Common myeloid progenitor, CD34-positive (primary cell): ENCODE measurements at regions not wholly inside any gene's neighbourhood (a gene's known extent, or its start where the extent isn't known, plus 50 kb on each side); places are given as distances from the start of the nearest gene placed in this dataset.

Source experiments
- CTCF ChIA-PET: fragments of 350-600 bp; sonication (Branson Sonifier 250); formaldehyde crosslinking; loops from one replicate; lab custom pipeline; 2021; ENCODE audit warnings: antibody characterized with exemption; lab: Charles Lee
- POLR2A ChIA-PET: fragments of 350-600 bp; sonication (Branson Sonifier 250); formaldehyde crosslinking; loops from one replicate; lab custom pipeline; 2021; ENCODE audit warnings: antibody characterized with exemption; lab: Charles Lee
- DNase-seq, 3 donors: peaks; one replicate each; pipeline versions ENCODE4 v3.0.0 to v3.0.0-alpha.2; 2013
- H3K27ac ChIP-seq, 2 experiments: 1 replicate in 1 of 2; 2 replicates in 1 of 2; pipeline ENCODE4 v1.7.0; 2013; ENCODE audit warnings: inconsistent platforms in 2 of 2, low read length in 2 of 2, mild to moderate bottlenecking in 2 of 2, low read depth in 1 of 2, moderate library complexity in 1 of 2; ENCODE audit not compliant: severe bottlenecking in 2 of 2, insufficient read depth in 1 of 2, poor library complexity in 1 of 2
- H3K27me3 ChIP-seq, 5 experiments: replicated peaks in 2 of 5; 1 replicate in 3 of 5; 2 replicates in 2 of 5; pipeline versions ENCODE4 v1.6.1 to v1.7.0; 2013; ENCODE audit warnings: low read length in 4 of 5, mild to moderate bottlenecking in 2 of 5, moderate library complexity in 2 of 5, inconsistent platforms in 1 of 5; ENCODE audit not compliant: insufficient read depth in 5 of 5, control insufficient read depth in 4 of 5
- H3K36me3 ChIP-seq, 4 experiments: 1 replicate in 2 of 4; 2 replicates in 2 of 4; pipeline versions ENCODE4 v1.6.1 to v1.7.0; 2013; ENCODE audit warnings: low read length in 3 of 4, control low read depth in 1 of 4, mild to moderate bottlenecking in 1 of 4; ENCODE audit not compliant: control insufficient read depth in 4 of 4, insufficient read depth in 4 of 4
- H3K4me1 ChIP-seq, 4 experiments: 1 replicate in 3 of 4; 2 replicates in 1 of 4; pipeline versions ENCODE4 v1.6.1 to v1.7.1; 2013; ENCODE audit warnings: low read length in 3 of 4, mild to moderate bottlenecking in 3 of 4, control low read depth in 1 of 4, inconsistent platforms in 1 of 4, moderate library complexity in 1 of 4; ENCODE audit not compliant: control insufficient read depth in 4 of 4, insufficient read depth in 4 of 4; ENCODE audit errors: control extremely low read depth in 1 of 4
- H3K4me3 ChIP-seq, 7 experiments: 1 replicate in 4 of 7; 2 replicates in 3 of 7; pipeline versions ENCODE4 v1.5.1 to v1.7.0; 2013; ENCODE audit warnings: mild to moderate bottlenecking in 7 of 7, low read length in 6 of 7, moderate library complexity in 6 of 7, inconsistent platforms in 2 of 7, low read depth in 2 of 7, control low read depth in 1 of 7; ENCODE audit not compliant: insufficient read depth in 4 of 7, control insufficient read depth in 1 of 7; ENCODE audit errors: extremely low read depth in 1 of 7
- H3K9me3 ChIP-seq, 5 experiments: 1 replicate in 4 of 5; 2 replicates in 1 of 5; pipeline versions ENCODE4 v1.6.1 to v1.7.1; 2013; ENCODE audit warnings: low read length in 4 of 5, mild to moderate bottlenecking in 2 of 5, inconsistent platforms in 1 of 5, low read depth in 1 of 5, moderate library complexity in 1 of 5; ENCODE audit not compliant: control insufficient read depth in 4 of 5, insufficient read depth in 2 of 5; ENCODE audit errors: control extremely low read depth in 1 of 5
- WGBS: methylation state at CpG from one replicate; pipeline ENCODE4 v1.1.5; 2013; ENCODE audit not compliant: insufficient coverage; 5-methylcytosine and 5-hydroxymethylcytosine counted together

DNA sequence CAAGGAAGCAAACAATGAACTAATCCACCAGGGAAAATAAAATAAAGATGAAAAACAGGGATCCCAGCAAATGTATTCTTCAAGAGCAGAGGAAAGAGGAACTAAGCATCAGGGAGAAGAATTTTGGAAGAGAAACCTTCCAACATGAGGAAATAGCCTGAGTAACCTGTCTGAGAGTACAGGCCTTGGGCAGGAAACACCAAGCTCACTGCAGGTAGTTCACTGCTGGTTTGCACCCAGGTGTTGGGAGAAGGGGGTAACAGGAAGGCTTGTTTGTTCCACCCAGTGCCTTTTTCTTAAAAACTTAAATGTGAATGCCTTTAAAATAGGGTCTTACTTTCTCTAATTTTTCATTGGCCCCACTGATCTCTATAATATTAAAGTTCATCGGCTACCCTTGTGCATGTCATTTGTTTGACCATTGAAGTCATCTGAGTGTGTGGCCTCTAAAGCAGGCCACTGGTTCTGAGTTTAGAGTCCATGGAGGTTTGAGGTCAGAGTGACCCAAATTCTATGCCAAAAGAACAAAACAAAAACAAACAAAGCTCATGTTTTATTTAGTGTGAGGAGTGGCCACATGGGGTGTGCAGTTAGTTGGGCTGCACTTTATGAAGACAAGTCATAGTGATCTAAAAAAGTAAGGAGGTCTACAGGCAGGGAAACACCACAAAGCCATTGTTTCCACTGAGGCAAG is 62.9 kb upstream of the COX10 start:
- CTCF ChIA-PET = no interaction called here
- 100% methylated on average over 1 of the region's 1 CpG for WGBS

DNA sequence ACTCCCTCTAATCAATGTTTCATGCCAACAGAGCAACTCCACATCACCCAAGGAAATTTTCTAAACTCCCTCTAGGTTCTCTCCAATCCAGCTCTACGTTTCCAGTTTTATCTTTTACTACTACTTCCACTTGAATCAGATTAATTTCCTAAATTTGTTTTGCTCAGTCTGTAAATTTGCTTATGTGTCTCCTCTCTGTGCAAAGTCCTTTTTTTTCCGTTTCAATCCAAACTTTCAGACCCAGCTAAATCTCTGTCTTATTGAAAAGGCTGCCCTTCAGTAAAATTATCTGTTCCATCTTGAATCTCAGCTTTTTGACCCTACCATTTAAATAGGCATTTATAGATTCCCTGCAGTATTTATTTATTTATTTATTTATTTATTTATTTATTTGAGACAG is 61.4 kb upstream of the COX10 start:
- ChIA-PET CTCF (no interaction called here), POLR2A (no interaction called here)
- Histone ChIP-seq H3K27me3 (no peaks in the 10 kb centered on the region), H3K27ac (no peak overlapping the region), H3K4me3 (no peak overlapping the region), H3K4me1 (no peaks in the 10 kb centered on the region), H3K9me3 (no peaks in the 10 kb centered on the region), H3K36me3 (no peaks in the 10 kb centered on the region)
- DNase-seq = no peak
- WGBS = 100% methylated on average over 1 of the region's 2 CpGs

More for the DNA sequence above, 62.9 kb upstream of the COX10 start:
- DNase-seq = no peak
- H3K4me1 ChIP-seq = no peaks in the 10 kb centered on the region
- no peaks in the 10 kb centered on the region for H3K36me3 ChIP-seq
- no peak overlapping the region for H3K4me3 ChIP-seq
- H3K9me3 ChIP-seq = peaks cover 0 to 4% (median 0%) of the 10 kb centered on the region in 5 experiments
- POLR2A ChIA-PET = no interaction called here
- H3K27me3 ChIP-seq = no peaks in the 10 kb centered on the region
- H3K27ac ChIP-seq = no peak overlapping the region

DNA sequence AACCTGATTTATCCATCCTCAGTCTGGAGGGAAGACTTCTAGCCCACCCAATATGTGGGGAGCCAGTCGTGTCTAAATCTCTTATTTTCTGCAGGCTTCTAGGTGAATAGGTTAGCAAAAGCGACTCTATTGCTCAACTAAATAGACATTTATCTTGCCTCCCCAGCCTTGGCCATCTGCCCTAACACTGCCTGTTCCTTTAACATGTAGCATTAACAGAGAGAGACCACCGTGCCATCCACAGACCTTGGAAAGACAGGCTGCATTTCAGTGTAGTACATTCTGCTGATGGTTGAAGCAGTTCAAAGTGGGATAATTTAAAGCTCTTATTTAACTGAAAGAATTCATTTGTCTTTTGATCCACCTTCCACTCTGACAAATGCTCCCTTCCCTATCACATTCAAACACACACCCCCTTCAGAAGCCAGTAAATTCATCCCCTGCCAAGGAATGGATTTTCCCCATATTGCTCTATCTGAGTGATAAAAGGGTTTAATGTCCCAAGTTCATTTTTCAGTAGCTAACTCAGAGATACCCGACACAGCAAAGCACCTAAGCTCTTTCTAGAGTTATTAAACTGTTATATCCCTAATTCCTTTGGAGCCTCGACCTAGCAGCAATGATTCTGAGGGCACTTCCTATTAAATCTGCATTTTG is 58.1 kb upstream of the COX10 start:
- ChIA-PET POLR2A (no interaction called here), CTCF (interaction anchor here (0.9 kb wide), 1 partner anchor 26 kb away, joined by 3 read pairs; no protein-coding TSS in a partner anchor)
- WGBS = 94% methylated on average over 4 of the region's 5 CpGs
- Histone ChIP-seq H3K9me3 (no peaks in the 10 kb centered on the region), H3K4me1 (no peaks in the 10 kb centered on the region), H3K4me3 (no peak overlapping the region), H3K27ac (no peak overlapping the region), H3K36me3 (no peaks in the 10 kb centered on the region), H3K27me3 (no peaks in the 10 kb centered on the region)
- no peak for DNase-seq

DNA sequence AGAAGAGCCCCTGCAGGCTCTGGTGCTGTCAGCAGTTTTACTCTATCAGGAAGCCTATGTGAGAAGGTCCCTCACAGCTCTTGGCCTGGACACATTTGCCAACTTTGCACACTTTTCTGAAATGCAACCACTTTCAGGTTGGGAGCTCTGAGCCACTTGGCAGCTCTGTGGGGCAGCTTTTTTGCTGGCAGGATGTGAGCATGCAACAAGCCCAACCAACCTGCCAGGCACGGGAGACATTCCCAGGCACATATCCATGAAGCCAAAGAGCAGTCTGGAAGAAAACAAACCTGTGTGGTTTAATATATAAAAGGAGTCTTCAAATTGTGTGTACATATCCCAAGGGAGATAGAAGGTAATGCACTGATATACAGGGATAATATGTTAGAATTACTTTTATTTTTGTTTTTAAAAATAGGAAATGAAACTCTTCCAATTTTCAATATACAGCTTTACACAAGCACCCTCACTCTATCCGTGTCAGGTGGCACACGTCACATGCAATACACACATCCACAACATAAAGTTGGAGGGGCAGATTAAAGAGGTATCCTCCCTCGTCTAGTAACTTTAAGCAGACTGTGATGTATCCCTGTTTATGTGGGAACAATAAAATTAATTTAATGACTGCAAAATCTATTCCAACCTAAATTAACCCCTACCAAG is 57.4 kb upstream of the COX10 start:
- Histone ChIP-seq H3K36me3 (no peaks in the 10 kb centered on the region), H3K27ac (no peak overlapping the region), H3K27me3 (no peaks in the 10 kb centered on the region), H3K4me3 (no peak overlapping the region), H3K9me3 (no peaks in the 10 kb centered on the region), H3K4me1 (no peaks in the 10 kb centered on the region)
- DNase-seq = no peak
- ChIA-PET POLR2A (no interaction called here), CTCF (no interaction called here)
- WGBS = 100% methylated on average over 1 of the region's 4 CpGs

DNA sequence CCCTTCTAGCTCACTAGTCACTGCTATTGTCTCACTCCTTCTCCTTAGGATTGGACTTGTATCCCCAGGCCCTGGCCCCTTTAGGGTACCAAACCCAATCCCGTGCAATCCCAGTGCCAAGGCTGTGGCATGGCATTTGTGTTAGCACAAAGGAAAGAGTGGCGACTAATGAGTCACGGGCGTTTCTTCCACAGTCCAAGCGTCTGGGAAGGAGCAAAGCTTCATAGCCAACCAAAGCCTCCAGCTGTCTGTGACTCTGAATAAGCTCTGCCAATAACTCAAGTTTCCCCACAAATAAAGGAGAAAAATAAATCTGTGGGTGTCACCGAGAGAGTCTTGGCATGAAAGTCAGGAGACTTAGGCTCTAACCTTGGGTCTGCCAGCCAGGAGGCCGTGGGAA is 54.6 kb upstream of the COX10 start:
- CTCF ChIA-PET = no interaction called here

DNA sequence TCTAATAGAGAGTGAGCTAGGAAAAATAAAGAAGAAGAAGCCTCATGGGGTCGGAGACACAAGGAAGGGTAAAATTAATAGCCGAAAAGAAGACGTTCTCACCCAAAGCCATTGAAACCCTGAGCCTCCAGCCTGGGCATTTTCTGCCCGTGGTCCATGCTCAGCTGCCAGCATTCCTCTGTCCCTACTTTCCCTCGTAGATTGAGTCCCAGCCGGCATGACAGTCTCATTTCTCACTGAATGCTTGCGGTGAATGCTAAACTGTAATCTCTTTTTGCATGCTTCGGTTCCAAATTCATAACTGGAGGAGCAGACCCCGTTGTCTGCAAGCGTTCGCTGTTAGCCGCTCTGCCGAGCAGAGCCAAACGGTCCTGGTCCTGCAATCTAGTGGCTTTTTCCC is 54.0 kb upstream of the COX10 start:
- POLR2A ChIA-PET = no interaction called here
- Histone ChIP-seq H3K9me3 (no peaks in the 10 kb centered on the region), H3K27ac (no peak overlapping the region), H3K4me3 (no peak overlapping the region), H3K27me3 (no peaks in the 10 kb centered on the region), H3K4me1 (peaks cover 0 to 4% (median 3%) of the 10 kb centered on the region in 4 experiments), H3K36me3 (no peaks in the 10 kb centered on the region)
- CTCF ChIA-PET = no interaction called here
- DNase-seq = no peak
- 83% methylated on average over 14 of the region's 14 CpGs for WGBS

More for the DNA sequence above, 54.6 kb upstream of the COX10 start:
- H3K4me3 ChIP-seq = no peak overlapping the region
- no peak for DNase-seq
- no peaks in the 10 kb centered on the region for H3K9me3 ChIP-seq
- no peaks in the 10 kb centered on the region for H3K36me3 ChIP-seq
- 83% methylated on average over 6 of the region's 7 CpGs for WGBS
- no peak overlapping the region for H3K27ac ChIP-seq
- peaks cover 0 to 3% (median 3%) of the 10 kb centered on the region in 4 experiments for H3K4me1 ChIP-seq
- no peaks in the 10 kb centered on the region for H3K27me3 ChIP-seq
- POLR2A ChIA-PET = no interaction called here

DNA sequence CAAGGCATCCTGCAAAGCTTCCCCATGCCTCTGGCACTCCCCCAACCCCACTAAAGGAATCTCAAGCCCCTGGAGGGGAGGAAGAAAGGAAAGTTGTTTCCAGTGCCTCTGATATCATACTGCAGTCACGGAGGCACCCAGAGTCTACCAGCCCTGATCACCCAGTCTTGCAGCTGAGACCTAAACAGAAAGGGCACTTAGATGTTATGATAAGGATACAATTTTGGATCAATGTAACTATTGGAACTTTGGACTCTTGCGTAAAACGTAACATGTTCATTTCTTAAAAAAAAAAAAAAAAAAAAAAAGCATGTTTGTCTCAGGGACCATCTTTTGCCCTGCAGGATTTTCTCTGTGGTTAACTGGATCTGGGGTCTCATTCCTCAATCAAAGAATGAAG is 52.4 kb upstream of the COX10 start:
- H3K27ac ChIP-seq = no peak overlapping the region
- POLR2A ChIA-PET = no interaction called here
- H3K27me3 ChIP-seq = no peaks in the 10 kb centered on the region
- no peak overlapping the region for H3K4me3 ChIP-seq
- peaks cover 0 to 4% (median 3%) of the 10 kb centered on the region in 4 experiments for H3K4me1 ChIP-seq
- no peaks in the 10 kb centered on the region for H3K36me3 ChIP-seq
- 100% methylated on average over 1 of the region's 3 CpGs for WGBS
- CTCF ChIA-PET = no interaction called here
- no peaks in the 10 kb centered on the region for H3K9me3 ChIP-seq
- no peak for DNase-seq
